NCI-H526 treated with DMSO at 0.1 percent for 48 hours (cell line): ENCODE measurements at regions not wholly inside any gene's neighbourhood (a gene's known extent, or its start where the extent isn't known, plus 50 kb on each side); places are given as distances from the start of the nearest gene placed in this dataset.
"Not testable (repeated sequence)": the region's sequence is repeated elsewhere in the genome, so short reads cannot be mapped to it uniquely, and the experiment has no call there.

ENCODE experiments used
- DNase-seq: peaks from one replicate; lab custom pipeline; 2025; lab: John Stamatoyannopoulos, UW

- no peak for DNase-seq
Measured at GRCh38 chr4:110848787-110849186, 225.9 kb upstream of the PITX2 start.

GRCh38 chr4:110849461-110849860, 226.6 kb upstream of the PITX2 start:
- DNase-seq: no peak

GRCh38 chr4:110850461-110851442, 227.9 kb upstream of the PITX2 start:
- no peak for DNase-seq

- DNase-seq: no peak
Measured at GRCh38 chr4:110851989-110852388, 229.1 kb upstream of the PITX2 start.

GRCh38 chr4:110852793-110853192, 229.9 kb upstream of the PITX2 start:
- DNase-seq: no peak

GRCh38 chr4:110853242-110853641, 230.4 kb upstream of the PITX2 start:
- DNase-seq: no peak

GRCh38 chr4:110854021-110854678, 231.3 kb upstream of the PITX2 start:
- no peak for DNase-seq

GRCh38 chr4:110860125-110860524, 237.2 kb upstream of the PITX2 start:
- DNase-seq: no peak

GRCh38 chr4:110860901-110861300, 238.0 kb upstream of the PITX2 start:
- DNase-seq: no peak

GRCh38 chr4:110865611-110866259, 242.9 kb upstream of the PITX2 start:
- DNase-seq: no peak

- no peak for DNase-seq
Measured at GRCh38 chr4:110867251-110867960, 244.5 kb upstream of the PITX2 start.

- DNase-seq: no peak
Measured at GRCh38 chr4:110867981-110868720, 245.3 kb upstream of the PITX2 start.

- DNase-seq: no peak
Measured at GRCh38 chr4:110869114-110869513, 246.2 kb upstream of the PITX2 start.

- DNase-seq: no peak
Measured at GRCh38 chr4:110869862-110870572, 247.1 kb upstream of the PITX2 start.

GRCh38 chr4:110876214-110876613, 253.3 kb upstream of the PITX2 start:
- DNase-seq: not testable (repeated sequence)

GRCh38 chr4:110876866-110877265, 254.0 kb upstream of the PITX2 start:
- DNase-seq: no peak

- no peak for DNase-seq
Measured at GRCh38 chr4:110877778-110878370, 255.0 kb upstream of the PITX2 start.

GRCh38 chr4:110878413-110878812, 255.5 kb upstream of the PITX2 start:
- no peak for DNase-seq

GRCh38 chr4:110878956-110879355, 256.1 kb upstream of the PITX2 start:
- DNase-seq: no peak

- DNase-seq: no peak
Measured at GRCh38 chr4:110886270-110886669, 263.4 kb upstream of the PITX2 start.
